ENCODE measurements at regions not wholly inside any gene's neighbourhood (a gene's known extent, or its start where the extent isn't known, plus 50 kb on each side); places are given as distances from the start of the nearest gene placed in this dataset.

GRCh38 chr4:156085100-156085499 is 131.4 kb upstream of the CTSO start:
- no peak for TF ChIP-seq CTCF (IDR thresholded peaks at IDR 0.05)
- no peak for TF ChIP-seq POLR2A (IDR thresholded peaks at IDR 0.05)
- H3K36me3 ChIP-seq, result no peaks in the 10 kb centered on the region
- H3K4me1 ChIP-seq, result no peaks in the 10 kb centered on the region
- intact Hi-C loops (cut with DNase I), result no loop called here
- DNase-seq, result no peak
- no peak overlapping the region for H3K4me3 ChIP-seq
- no peaks in the 10 kb centered on the region for H3K27me3 ChIP-seq
- H3K9me3 ChIP-seq, result no peaks in the 10 kb centered on the region
- no peak overlapping the region for H3K27ac ChIP-seq

GRCh38 chr4:156084373-156084772 is 130.7 kb upstream of the CTSO start:
- no peak overlapping the region for H3K27ac ChIP-seq
- no peaks in the 10 kb centered on the region for H3K4me1 ChIP-seq
- 64 to 74% methylated on average over 1 of the region's 1 CpG for WGBS, 2 donors
- TF ChIP-seq POLR2A (IDR thresholded peaks at IDR 0.05) (no peak), CTCF (IDR thresholded peaks at IDR 0.05) (no peak)
- intact Hi-C loops (cut with DNase I), result no loop called here
- no peak for DNase-seq
- no peaks in the 10 kb centered on the region for H3K9me3 ChIP-seq
- H3K27me3 ChIP-seq, result no peaks in the 10 kb centered on the region
- H3K4me3 ChIP-seq, result no peak overlapping the region
- H3K36me3 ChIP-seq, result no peaks in the 10 kb centered on the region

- no peak for DNase-seq
- Histone ChIP-seq H3K9me3 (peaks cover 0 to 6% (median 3%) of the 10 kb centered on the region in 3 donors), H3K4me3 (no peak overlapping the region), H3K27ac (no peak overlapping the region), H3K27me3 (no peaks in the 10 kb centered on the region), H3K4me1 (no peaks in the 10 kb centered on the region), H3K36me3 (no peaks in the 10 kb centered on the region)
- TF ChIP-seq CTCF (IDR thresholded peaks at IDR 0.05), result no peak
- no peak for TF ChIP-seq POLR2A (IDR thresholded peaks at IDR 0.05)
- intact Hi-C loops (cut with DNase I), result no loop called here
- WGBS, 2 donors, result 52 to 75% methylated on average over 2 of the region's 2 CpGs
Observed at GRCh38 chr4:156073976-156074375, 120.3 kb upstream of the CTSO start.

- Histone ChIP-seq H3K4me1 (no peaks in the 10 kb centered on the region), H3K4me3 (no peak overlapping the region), H3K9me3 (no peaks in the 10 kb centered on the region), H3K27ac (no peak overlapping the region), H3K27me3 (no peaks in the 10 kb centered on the region), H3K36me3 (no peaks in the 10 kb centered on the region)
- TF ChIP-seq POLR2A (IDR thresholded peaks at IDR 0.05) (no peak), CTCF (IDR thresholded peaks at IDR 0.05) (no peak)
- intact Hi-C loops (cut with DNase I), result no loop called here
- WGBS, 2 donors, result 75 to 78% methylated on average over 3 of the region's 3 CpGs
- no peak for DNase-seq
Observed at GRCh38 chr4:156060661-156061060, 107.0 kb upstream of the CTSO start.

- TF ChIP-seq POLR2A (IDR thresholded peaks at IDR 0.05) (no peak), CTCF (IDR thresholded peaks at IDR 0.05) (no peak)
- intact Hi-C loops (cut with DNase I), result no loop called here
- H3K9me3 ChIP-seq, result no peaks in the 10 kb centered on the region
- whole genome bisulfite sequencing, 2 donors, result 41 to 46% methylated on average over 3 of the region's 3 CpGs
- H3K27ac ChIP-seq, result no peak overlapping the region
- no peak for DNase-seq
- no peaks in the 10 kb centered on the region for H3K4me1 ChIP-seq
- no peaks in the 10 kb centered on the region for H3K27me3 ChIP-seq
- H3K4me3 ChIP-seq, result no peak overlapping the region
- H3K36me3 ChIP-seq, result no peaks in the 10 kb centered on the region
Observed at GRCh38 chr4:156053174-156053573, 99.5 kb upstream of the CTSO start.

All from esophagus squamous epithelium (tissue), 5 donors.